ENCODE measurements at regions not wholly inside any gene's neighbourhood (a gene's known extent, or its start where the extent isn't known, plus 50 kb on each side); places are given as distances from the start of the nearest gene placed in this dataset.
"Not testable (repeated sequence)": the region's sequence is repeated elsewhere in the genome, so short reads cannot be mapped to it uniquely, and the experiment has no call there.

GRCh38 chr7:146057958-146058357, 58.6 kb upstream of the CNTNAP2 start:
- no peak for DNase-seq

GRCh38 chr7:146054909-146055308, 61.7 kb upstream of the CNTNAP2 start:
- no peak for DNase-seq

- DNase-seq = no peak
Observed at GRCh38 chr7:146053492-146053891, 63.1 kb upstream of the CNTNAP2 start.

- not testable (repeated sequence) for DNase-seq
Observed at GRCh38 chr7:146043310-146043709, 73.3 kb upstream of the CNTNAP2 start.

- DNase-seq = no peak
Observed at GRCh38 chr7:146028251-146028750, 88.3 kb upstream of the CNTNAP2 start.

GRCh38 chr7:146027243-146027642, 89.4 kb upstream of the CNTNAP2 start:
- DNase-seq = no peak

GRCh38 chr7:146022776-146023175, 93.8 kb upstream of the CNTNAP2 start:
- DNase-seq = no peak

- DNase-seq = not testable (repeated sequence)
Observed at GRCh38 chr7:146019041-146020004, 97.3 kb upstream of the CNTNAP2 start.

- DNase-seq = not testable (repeated sequence)
Observed at GRCh38 chr7:146017366-146017765, 99.2 kb upstream of the CNTNAP2 start.

GRCh38 chr7:146014154-146014553, 102.4 kb upstream of the CNTNAP2 start:
- not testable (repeated sequence) for DNase-seq

GRCh38 chr7:146008293-146008692, 108.3 kb upstream of the CNTNAP2 start:
- DNase-seq = no peak

- DNase-seq = no peak
Observed at GRCh38 chr7:146004805-146005204, 111.8 kb upstream of the CNTNAP2 start.

GRCh38 chr7:146002431-146003078, 114.0 kb upstream of the CNTNAP2 start:
- no peak for DNase-seq

GRCh38 chr7:146002008-146002407, 114.6 kb upstream of the CNTNAP2 start:
- no peak for DNase-seq

- DNase-seq = no peak
Observed at GRCh38 chr7:146000882-146001281, 115.7 kb upstream of the CNTNAP2 start.

GRCh38 chr7:145989469-145989868, 127.1 kb upstream of the CNTNAP2 start:
- DNase-seq = no peak

GRCh38 chr7:145986248-145986874, 130.2 kb upstream of the CNTNAP2 start:
- DNase-seq = no peak

- no peak for DNase-seq
Observed at GRCh38 chr7:145978769-145979168, 137.8 kb upstream of the CNTNAP2 start.

- no peak for DNase-seq
Observed at GRCh38 chr7:145959981-145960380, 156.6 kb upstream of the CNTNAP2 start.

- DNase-seq = no peak
Observed at GRCh38 chr7:145957160-145957890, 159.3 kb upstream of the CNTNAP2 start.

- no peak for DNase-seq
Observed at GRCh38 chr7:145951566-145951965, 165.0 kb upstream of the CNTNAP2 start.

GRCh38 chr7:145928937-145929336, 187.7 kb upstream of the CNTNAP2 start:
- no peak for DNase-seq

GRCh38 chr7:145919712-145920111, 196.9 kb upstream of the CNTNAP2 start:
- no peak for DNase-seq

Data from activated CD4-positive, CD25-positive, alpha-beta regulatory T cell (primary cell).